ENCODE measurements at regions not wholly inside any gene's neighbourhood (a gene's known extent, or its start where the extent isn't known, plus 50 kb on each side); places are given as distances from the start of the nearest gene placed in this dataset.

DNA sequence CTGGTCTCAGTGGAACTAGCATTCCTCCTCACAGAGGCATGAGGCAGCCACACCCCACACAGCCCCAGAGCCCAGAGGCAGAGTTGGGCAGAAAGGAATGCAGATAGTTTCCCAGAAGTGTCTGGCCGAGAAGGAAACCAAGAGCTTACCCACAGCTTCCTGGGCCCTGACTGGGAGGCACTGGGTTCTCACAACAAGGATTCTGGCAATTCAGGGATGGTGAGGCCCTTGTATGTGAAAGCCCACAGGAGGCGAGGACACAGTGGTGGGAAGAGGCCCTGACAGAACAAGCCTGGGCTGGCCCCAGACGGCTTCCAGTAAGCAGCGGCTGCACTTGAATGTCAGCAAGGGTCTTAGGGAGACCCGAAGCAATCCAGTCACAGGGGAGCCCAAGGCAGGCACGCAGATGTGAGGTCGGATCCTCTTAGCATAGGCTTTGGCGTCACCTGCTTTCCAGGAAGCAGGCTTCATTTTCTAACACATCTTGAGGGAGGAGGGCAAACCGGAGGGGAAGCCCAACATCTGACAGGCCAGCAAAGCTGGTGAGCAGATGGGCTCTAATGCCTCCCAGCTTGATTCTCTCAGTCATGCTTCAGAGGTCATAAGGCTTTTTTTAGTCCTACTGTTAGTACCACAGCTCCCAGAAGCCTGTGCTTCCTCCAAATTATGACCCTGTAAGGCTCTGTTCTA lies 78.3 kb upstream of the AKIP1 start:
- Histone ChIP-seq H3K14ac (ENCODE audit: insufficient read depth, low read length) (no peak overlapping the region; the same call in 1 of the 2 replicates), H2AK5ac (ENCODE audit: insufficient read length, low read length) (no peak overlapping the region), H2AFZ (ENCODE audit: low read length) (no peak overlapping the region), H4K5ac (ENCODE audit: insufficient read length, low read depth, low read length) (no peak overlapping the region), H3T11ph (ENCODE audit: low read length) (no peak overlapping the region), H2BK15ac (ENCODE audit: low read depth, low read length) (no peak overlapping the region), H2BK12ac (ENCODE audit: insufficient read length, low read depth, low read length) (no peak overlapping the region), H3K79me1 (ENCODE audit: insufficient read depth, low read depth, low read length, poor library complexity, severe bottlenecking) (no peaks in the 10 kb centered on the region), H3K23me2 (ENCODE audit: insufficient read length, low read depth, low read length, poor library complexity, severe bottlenecking) (no peaks in the 10 kb centered on the region), H3K9ac (ENCODE audit: extremely low read depth, insufficient read length, low read length) (no peak overlapping the region), H2BK120ac (ENCODE audit: low read depth, low read length, poor library complexity, severe bottlenecking) (no peak overlapping the region), H3K4me1 (ENCODE audit: insufficient read depth, low read length) (no peaks in the 10 kb centered on the region; the same call in 1 of the 2 replicates), H3K56ac (ENCODE audit: insufficient read length, low read depth, low read length) (no peak overlapping the region), H3K9me3 (ENCODE audit: control insufficient read depth, low read depth, low read length) (no peaks in the 10 kb centered on the region), H3K18ac (ENCODE audit: insufficient read length, low read depth, low read length) (peak overlapping the region; percentile 45), H3K27ac (ENCODE audit: insufficient read length, low read depth, low read length) (no peak overlapping the region), H4K20me1 (ENCODE audit: control insufficient read depth, insufficient read depth, insufficient read length) (no peaks in the 10 kb centered on the region), H3K79me2 (ENCODE audit: insufficient read depth, low read length) (no peaks in the 10 kb centered on the region), H2BK20ac (ENCODE audit: low read depth, low read length, poor library complexity, severe bottlenecking) (no peak overlapping the region), H4K8ac (replicated peaks; ENCODE audit: insufficient read length, low read depth, low read length) (no peak overlapping the region), H3K4ac (ENCODE audit: low read depth, low read length) (no peak overlapping the region), H3K4me2 (ENCODE audit: insufficient read depth, insufficient read length, low read length) (no peak overlapping the region), H3K27me3 (ENCODE audit: insufficient read depth, low read length) (no peaks in the 10 kb centered on the region), H2BK5ac (ENCODE audit: insufficient read length, low read length) (no peak overlapping the region), H3K23ac (ENCODE audit: insufficient read length, low read depth, low read length) (no peak overlapping the region), H4K91ac (ENCODE audit: insufficient read length, low read depth, low read length) (no peak overlapping the region)
- no peaks in the 10 kb centered on the region; a peak in 1 of 5 replicates for H3K9me3 Mint-ChIP-seq
- TF ChIP-seq, protein P1, sequence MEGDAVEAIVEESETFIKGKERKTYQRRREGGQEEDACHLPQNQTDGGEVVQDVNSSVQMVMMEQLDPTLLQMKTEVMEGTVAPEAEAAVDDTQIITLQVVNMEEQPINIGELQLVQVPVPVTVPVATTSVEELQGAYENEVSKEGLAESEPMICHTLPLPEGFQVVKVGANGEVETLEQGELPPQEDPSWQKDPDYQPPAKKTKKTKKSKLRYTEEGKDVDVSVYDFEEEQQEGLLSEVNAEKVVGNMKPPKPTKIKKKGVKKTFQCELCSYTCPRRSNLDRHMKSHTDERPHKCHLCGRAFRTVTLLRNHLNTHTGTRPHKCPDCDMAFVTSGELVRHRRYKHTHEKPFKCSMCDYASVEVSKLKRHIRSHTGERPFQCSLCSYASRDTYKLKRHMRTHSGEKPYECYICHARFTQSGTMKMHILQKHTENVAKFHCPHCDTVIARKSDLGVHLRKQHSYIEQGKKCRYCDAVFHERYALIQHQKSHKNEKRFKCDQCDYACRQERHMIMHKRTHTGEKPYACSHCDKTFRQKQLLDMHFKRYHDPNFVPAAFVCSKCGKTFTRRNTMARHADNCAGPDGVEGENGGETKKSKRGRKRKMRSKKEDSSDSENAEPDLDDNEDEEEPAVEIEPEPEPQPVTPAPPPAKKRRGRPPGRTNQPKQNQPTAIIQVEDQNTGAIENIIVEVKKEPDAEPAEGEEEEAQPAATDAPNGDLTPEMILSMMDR (conservative IDR thresholded peaks at IDR 0.05), result no peak
- no peaks in the 10 kb centered on the region for H3K27me3 Mint-ChIP-seq (ENCODE audit: low read depth)
- peaks cover 26 to 30% of the 10 kb centered on the region in 2 experiments for H3K4me1 Mint-ChIP-seq
- H3K36me3 Mint-ChIP-seq (ENCODE audit: insufficient read depth in 1 of 3, low read depth in 3 of 3), result peaks cover 0 to 4% (median 2%) of the 10 kb centered on the region in 3 experiments; a peak in 2 of 7 replicates
- peak; percentile 49 for DNase-seq
- no CpG with 5 or more reads among the region's 9 CpGs for WGBS (ENCODE audit: extremely low coverage, insufficient read length, low lambda C conversion rate)
- peak overlapping the region; percentile 57 to 92 (median 81) for H3K27ac Mint-ChIP-seq
- H3K4me3 Mint-ChIP-seq, result no peak overlapping the region

Data from H9 (cell line).